WTC11 (cell line): ENCODE measurements at regions not wholly inside any gene's neighbourhood (a gene's known extent, or its start where the extent isn't known, plus 50 kb on each side); places are given as distances from the start of the nearest gene placed in this dataset.

Experiments used
- ATAC-seq: fragments of 200-7000 bp; cut with Tn5 transposase; 2 replicates; pipeline ENCODE4 v1.10.0; 2021; ENCODE audit warnings: mild to moderate bottlenecking, moderate library complexity
- CTCF ChIA-PET: fragments of 300-600 bp; sonication (Branson Sonifier 250); formaldehyde crosslinking; loops from one replicate; lab custom pipeline; 2021; ENCODE audit warnings: antibody characterized with exemption; lab: Charles Lee
- POLR2A ChIA-PET: fragments of 350-600 bp; sonication (Branson Sonifier 250); formaldehyde crosslinking; loops from one replicate; lab custom pipeline; 2021; ENCODE audit warnings: antibody characterized with exemption; lab: Charles Lee
- DNase-seq: peaks from one replicate; pipeline ENCODE4 v3.0.0; 2021; ENCODE audit warnings: low spot score
- H3K27ac Mint-ChIP-seq: 2 replicates; pipeline ENCODE4 v1.8.0; 2021; ENCODE audit warnings: mixed read lengths
- H3K27me3 Mint-ChIP-seq: 2 replicates; pipeline ENCODE4 v1.8.0; 2021; ENCODE audit warnings: low read depth, mild to moderate bottlenecking, moderate library complexity, mixed read lengths
- H3K36me3 Mint-ChIP-seq: 2 replicates; pipeline ENCODE4 v1.8.0; 2021; ENCODE audit warnings: mixed read lengths
- H3K4me1 Mint-ChIP-seq: 2 replicates; pipeline ENCODE4 v1.8.0; 2022; ENCODE audit warnings: mixed read lengths
- H3K4me3 Mint-ChIP-seq: 2 replicates; pipeline ENCODE4 v1.8.0; 2021; ENCODE audit warnings: mild to moderate bottlenecking, moderate library complexity, mixed read lengths
- H3K9me3 Mint-ChIP-seq: 2 replicates; pipeline ENCODE4 v1.8.0; 2021; ENCODE audit warnings: mixed read lengths
- ARID4B ChIP-seq: sonication (generic); formaldehyde crosslinking; IDR thresholded peaks from 2 replicates; pipeline ENCODE4 v1.8.0; 2023; ENCODE audit warnings: missing genetic modification reagents, mild to moderate bottlenecking, borderline replicate concordance
- ATF3 ChIP-seq: sonication (generic); formaldehyde crosslinking; conservative IDR thresholded peaks from 2 replicates; pipeline ENCODE4 v1.8.1; 2022; ENCODE audit warnings: mild to moderate bottlenecking, missing genetic modification reagents
- ATF6 ChIP-seq: sonication (generic); formaldehyde crosslinking; IDR thresholded peaks from 2 replicates; pipeline ENCODE4 v1.8.1; 2023; ENCODE audit warnings: mild to moderate bottlenecking, missing genetic modification reagents
- CDX4 ChIP-seq: fragments of 250-450 bp; sonication (Bioruptor Pico); IDR thresholded peaks from 2 replicates; pipeline ENCODE4 v1.9.0; 2021; ENCODE audit warnings: moderate library complexity, mild to moderate bottlenecking, inconsistent platforms, borderline replicate concordance
- CREM ChIP-seq: sonication (generic); formaldehyde crosslinking; IDR thresholded peaks from 2 replicates; pipeline ENCODE4 v1.8.1; 2022; ENCODE audit warnings: mild to moderate bottlenecking, missing genetic modification reagents, moderate library complexity
- ETV6 ChIP-seq: sonication (generic); formaldehyde crosslinking; IDR thresholded peaks from 2 replicates; pipeline ENCODE4 v1.8.1; 2022; ENCODE audit warnings: mild to moderate bottlenecking, missing genetic modification reagents
- FOXP4 ChIP-seq: sonication (generic); formaldehyde crosslinking; IDR thresholded peaks from 2 replicates; pipeline ENCODE4 v1.8.0; 2022; ENCODE audit warnings: mild to moderate bottlenecking, missing genetic modification reagents
- GABPB1 ChIP-seq: sonication (generic); formaldehyde crosslinking; IDR thresholded peaks from 2 replicates; pipeline ENCODE4 v1.8.1; 2023; ENCODE audit warnings: mild to moderate bottlenecking, missing genetic modification reagents
- HMGA2 ChIP-seq: fragments of 250-450 bp; sonication (Bioruptor Pico); IDR thresholded peaks from 2 replicates; pipeline ENCODE4 v1.4.0; 2021; ENCODE audit warnings: mild to moderate bottlenecking, moderate library complexity
- JAZF1 ChIP-seq: fragments of 250-450 bp; sonication (Bioruptor Pico); IDR thresholded peaks from 2 replicates; pipeline ENCODE4 v1.9.0; 2021; ENCODE audit warnings: moderate library complexity, mild to moderate bottlenecking, inconsistent platforms
- MAX ChIP-seq: sonication (generic); formaldehyde crosslinking; IDR thresholded peaks from 2 replicates; pipeline ENCODE4 v1.8.0; 2022; ENCODE audit warnings: mild to moderate bottlenecking, missing genetic modification reagents
- NR1H2 ChIP-seq: sonication (generic); formaldehyde crosslinking; IDR thresholded peaks from 2 replicates; pipeline ENCODE4 v1.9.0; 2021; ENCODE audit warnings: mild to moderate bottlenecking, moderate library complexity, missing genetic modification reagents
- RELA ChIP-seq: sonication (generic); formaldehyde crosslinking; IDR thresholded peaks from 2 replicates; pipeline ENCODE4 v1.8.1; 2022; ENCODE audit warnings: missing genetic modification reagents, mild to moderate bottlenecking, borderline replicate concordance
- SP1 ChIP-seq: sonication (generic); formaldehyde crosslinking; conservative IDR thresholded peaks from 2 replicates; pipeline ENCODE4 v1.8.1; 2022; ENCODE audit warnings: missing genetic modification reagents
- ZBTB43 ChIP-seq: sonication (generic); formaldehyde crosslinking; IDR thresholded peaks from 2 replicates; pipeline ENCODE4 v1.8.1; 2023; ENCODE audit warnings: mild to moderate bottlenecking, missing genetic modification reagents
- ZNF138 ChIP-seq: sonication (generic); formaldehyde crosslinking; conservative IDR thresholded peaks from 2 replicates; pipeline ENCODE4 v1.8.1; 2022; ENCODE audit warnings: mild to moderate bottlenecking, moderate library complexity, missing genetic modification reagents
- ZNF425 ChIP-seq: fragments of 250-450 bp; sonication (Bioruptor Pico); conservative IDR thresholded peaks from 2 replicates; pipeline ENCODE4 v1.9.0; 2021; ENCODE audit warnings: mild to moderate bottlenecking

GRCh38 chr18:78199002-78199401 is 780.6 kb upstream of the SALL3 start (continued):
- TF ChIP-seq ZNF425 (no peak), RELA (no peak), ETV6 (CRISPR knock-in tag) (no peak), ZNF138 (no peak), CDX4 (CRISPR knock-in tag) (no peak), ATF6 (CRISPR knock-in tag) (no peak), NR1H2 (CRISPR knock-in tag) (no peak), MAX (CRISPR knock-in tag) (no peak), GABPB1 (CRISPR knock-in tag) (no peak), FOXP4 (CRISPR knock-in tag) (no peak), ATF3 (CRISPR knock-in tag) (no peak), ZBTB43 (CRISPR knock-in tag) (no peak), HMGA2 (CRISPR knock-in tag) (no peak)

- POLR2A ChIA-PET, result no interaction called here
- DNase-seq (no peak), ATAC-seq (no peak)
- Mint-ChIP-seq H3K9me3 (peaks cover 66% of the 10 kb centered on the region), H3K4me1 (peaks cover 4% of the 10 kb centered on the region; the same call in 1 of the 2 replicates), H3K27me3 (no peaks in the 10 kb centered on the region; the same call in 1 of the 2 replicates), H3K36me3 (peaks cover 51% of the 10 kb centered on the region), H3K4me3 (no peak overlapping the region), H3K27ac (no peak overlapping the region)
- CTCF ChIA-PET, result no interaction called here
- TF ChIP-seq FOXP4 (CRISPR knock-in tag) (no peak), CREM (CRISPR knock-in tag) (no peak), ARID4B (CRISPR knock-in tag) (no peak), ETV6 (CRISPR knock-in tag) (no peak), SP1 (no peak), JAZF1 (CRISPR knock-in tag) (no peak)
Observed at GRCh38 chr18:78199611-78200010, 780.0 kb upstream of the SALL3 start.
